Sigmoid colon (tissue), 4 donors: ENCODE measurements at regions not wholly inside any gene's neighbourhood (a gene's known extent, or its start where the extent isn't known, plus 50 kb on each side); places are given as distances from the start of the nearest gene placed in this dataset.

ENCODE experiments used
- CTCF ChIP-seq, 4 experiments: fragments of 450-650 bp in 3 of 4; fragments of 200-600 bp in 1 of 4; IDR thresholded peaks; one replicate each; pipeline ENCODE4 v1.5.1; 2016 to 2019; ENCODE audit warnings: antibody characterized with exemption in 4 of 4, mild to moderate bottlenecking in 3 of 4, moderate library complexity in 2 of 4
- EP300 ChIP-seq, 4 donors: sonication (generic); formaldehyde crosslinking; IDR thresholded peaks; one replicate each; pipeline ENCODE4 v1.6.1; 2017; ENCODE audit warnings: antibody characterized with exemption in 4 of 4
- POLR2A ChIP-seq, 2 donors: fragments of 450-650 bp; IDR thresholded peaks; one replicate each; pipeline ENCODE4 v1.6.1; 2016; ENCODE audit warnings: antibody characterized with exemption in 2 of 2, mild to moderate bottlenecking in 2 of 2, moderate library complexity in 2 of 2
- POLR2AphosphoS5 ChIP-seq, 4 donors: sonication (generic); formaldehyde crosslinking; IDR thresholded peaks; one replicate each; pipeline ENCODE4 v1.6.1; 2017; ENCODE audit warnings: antibody characterized with exemption in 4 of 4

GRCh38 chr2:62641410-62641843 is 64.1 kb upstream of the EHBP1 start:
- TF ChIP-seq CTCF (IDR thresholded peaks at IDR 0.05) (no peak), POLR2AphosphoS5 (IDR thresholded peaks at IDR 0.05) (peak in 1 of 4 donors; percentile 15), POLR2A (IDR thresholded peaks at IDR 0.05) (no peak), EP300 (IDR thresholded peaks at IDR 0.05) (no peak)
